ENCODE measurements at regions not wholly inside any gene's neighbourhood (a gene's known extent, or its start where the extent isn't known, plus 50 kb on each side); places are given as distances from the start of the nearest gene placed in this dataset.

- no peaks in the 10 kb centered on the region for H3K79me2 ChIP-seq
- H2AFZ ChIP-seq: no peak overlapping the region
- H3K4me2 ChIP-seq (ENCODE audit: low read length): no peak overlapping the region
- TF ChIP-seq CTCF (IDR thresholded peaks at IDR 0.05): no peak
- H3K9me3 ChIP-seq (ENCODE audit: control insufficient read depth, low read length): no peaks in the 10 kb centered on the region
- H3K4me1 ChIP-seq: no peaks in the 10 kb centered on the region
- no peaks in the 10 kb centered on the region for H3K27me3 ChIP-seq (ENCODE audit: control insufficient read depth, insufficient read depth, low read length)
- no peak overlapping the region for H3K27ac ChIP-seq
- no peak overlapping the region for H3K9ac ChIP-seq
- no peaks in the 10 kb centered on the region for H3K36me3 ChIP-seq (ENCODE audit: control insufficient read depth, insufficient read depth, low read length)
- H3K4me3 ChIP-seq (ENCODE audit: low read depth, low read length): no peak overlapping the region
Observed at GRCh38 chr5:52419357-52419756, 368.4 kb upstream of the ITGA1 start.

- Histone ChIP-seq H2AFZ (no peak overlapping the region), H3K4me1 (no peaks in the 10 kb centered on the region), H3K27me3 (ENCODE audit: control insufficient read depth, insufficient read depth, low read length) (no peaks in the 10 kb centered on the region), H3K4me3 (ENCODE audit: low read depth, low read length) (no peak overlapping the region), H3K4me2 (ENCODE audit: low read length) (no peak overlapping the region), H3K27ac (no peak overlapping the region), H3K79me2 (no peaks in the 10 kb centered on the region), H3K36me3 (ENCODE audit: control insufficient read depth, insufficient read depth, low read length) (no peaks in the 10 kb centered on the region), H3K9ac (no peak overlapping the region), H3K9me3 (ENCODE audit: control insufficient read depth, low read length) (no peaks in the 10 kb centered on the region)
- no peak for TF ChIP-seq CTCF (IDR thresholded peaks at IDR 0.05)
Observed at GRCh38 chr5:52427615-52428014, 360.1 kb upstream of the ITGA1 start.

- no peak overlapping the region for H3K9ac ChIP-seq
- H3K79me2 ChIP-seq: no peaks in the 10 kb centered on the region
- H2AFZ ChIP-seq: no peak overlapping the region
- H3K36me3 ChIP-seq (ENCODE audit: control insufficient read depth, insufficient read depth, low read length): no peaks in the 10 kb centered on the region
- no peaks in the 10 kb centered on the region for H3K27me3 ChIP-seq (ENCODE audit: control insufficient read depth, insufficient read depth, low read length)
- no peaks in the 10 kb centered on the region for H3K9me3 ChIP-seq (ENCODE audit: control insufficient read depth, low read length)
- no peak overlapping the region for H3K4me2 ChIP-seq (ENCODE audit: low read length)
- TF ChIP-seq CTCF (IDR thresholded peaks at IDR 0.05): no peak
- no peaks in the 10 kb centered on the region for H3K4me1 ChIP-seq
- no peak overlapping the region for H3K27ac ChIP-seq
- H3K4me3 ChIP-seq (ENCODE audit: low read depth, low read length): no peak overlapping the region
Observed at GRCh38 chr5:52428977-52429489, 358.7 kb upstream of the ITGA1 start.

- H2AFZ ChIP-seq: no peak overlapping the region
- no peaks in the 10 kb centered on the region for H3K27me3 ChIP-seq (ENCODE audit: control insufficient read depth, insufficient read depth, low read length)
- no peak overlapping the region for H3K4me2 ChIP-seq (ENCODE audit: low read length)
- no peak overlapping the region for H3K4me3 ChIP-seq (ENCODE audit: low read depth, low read length)
- H3K9ac ChIP-seq: no peak overlapping the region
- H3K27ac ChIP-seq: no peak overlapping the region
- no peaks in the 10 kb centered on the region for H3K9me3 ChIP-seq (ENCODE audit: control insufficient read depth, low read length)
- no peak for TF ChIP-seq CTCF (IDR thresholded peaks at IDR 0.05)
- no peaks in the 10 kb centered on the region for H3K79me2 ChIP-seq
- no peaks in the 10 kb centered on the region for H3K4me1 ChIP-seq
- H3K36me3 ChIP-seq (ENCODE audit: control insufficient read depth, insufficient read depth, low read length): no peaks in the 10 kb centered on the region
Observed at GRCh38 chr5:52441768-52442167, 345.9 kb upstream of the ITGA1 start.

DNA sequence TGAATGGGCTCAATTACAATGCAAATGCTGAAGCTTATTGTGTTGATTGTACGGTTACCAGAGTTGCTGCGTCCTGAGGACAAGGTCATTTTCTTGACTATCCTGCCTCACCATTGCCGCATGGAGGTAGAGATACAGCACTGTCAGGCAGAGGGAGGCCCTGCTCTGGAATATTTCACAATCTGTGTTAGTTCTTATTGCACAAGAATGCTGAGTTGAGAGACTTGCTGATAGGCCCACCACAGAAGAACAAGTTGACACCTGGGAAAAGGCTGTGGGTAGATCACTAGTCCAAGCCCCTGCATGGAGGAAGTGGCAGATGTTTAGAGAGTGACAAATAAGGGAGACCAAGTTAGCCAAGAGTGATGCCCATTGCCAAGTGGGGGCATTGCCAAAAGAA lies 344.5 kb upstream of the ITGA1 start:
- no peak overlapping the region for H3K9ac ChIP-seq
- H3K36me3 ChIP-seq (ENCODE audit: control insufficient read depth, insufficient read depth, low read length): no peaks in the 10 kb centered on the region
- no peaks in the 10 kb centered on the region for H3K4me1 ChIP-seq
- no peaks in the 10 kb centered on the region for H3K27me3 ChIP-seq (ENCODE audit: control insufficient read depth, insufficient read depth, low read length)
- no peak for TF ChIP-seq CTCF (IDR thresholded peaks at IDR 0.05)
- no peak overlapping the region for H3K4me3 ChIP-seq (ENCODE audit: low read depth, low read length)
- H3K4me2 ChIP-seq (ENCODE audit: low read length): no peak overlapping the region
- H3K79me2 ChIP-seq: no peaks in the 10 kb centered on the region
- no peak overlapping the region for H3K27ac ChIP-seq
- no peak overlapping the region for H2AFZ ChIP-seq
- no peaks in the 10 kb centered on the region for H3K9me3 ChIP-seq (ENCODE audit: control insufficient read depth, low read length)
